ENCODE measurements at regions not wholly inside any gene's neighbourhood (a gene's known extent, or its start where the extent isn't known, plus 50 kb on each side); places are given as distances from the start of the nearest gene placed in this dataset.

DNA sequence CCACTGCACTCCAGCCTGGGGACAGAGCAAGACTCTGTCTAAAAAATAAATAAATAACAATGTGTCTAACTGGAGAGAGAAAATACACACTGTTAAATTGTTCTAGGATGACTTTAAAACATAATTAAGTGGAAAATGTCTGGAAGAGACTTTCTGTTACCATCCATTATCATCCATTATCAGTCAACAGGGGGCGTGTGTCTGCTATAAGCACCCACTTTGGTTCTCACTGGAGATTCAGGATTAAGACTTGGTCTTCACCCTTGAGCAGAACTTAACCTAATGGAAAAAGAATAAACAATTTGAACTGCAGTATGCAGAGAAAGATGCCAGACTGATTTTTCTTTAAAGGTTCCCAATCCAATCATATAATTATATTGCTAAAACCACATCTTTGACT lies 999.8 kb upstream of the GYPC start:
- TF ChIP-seq, protein P1, sequence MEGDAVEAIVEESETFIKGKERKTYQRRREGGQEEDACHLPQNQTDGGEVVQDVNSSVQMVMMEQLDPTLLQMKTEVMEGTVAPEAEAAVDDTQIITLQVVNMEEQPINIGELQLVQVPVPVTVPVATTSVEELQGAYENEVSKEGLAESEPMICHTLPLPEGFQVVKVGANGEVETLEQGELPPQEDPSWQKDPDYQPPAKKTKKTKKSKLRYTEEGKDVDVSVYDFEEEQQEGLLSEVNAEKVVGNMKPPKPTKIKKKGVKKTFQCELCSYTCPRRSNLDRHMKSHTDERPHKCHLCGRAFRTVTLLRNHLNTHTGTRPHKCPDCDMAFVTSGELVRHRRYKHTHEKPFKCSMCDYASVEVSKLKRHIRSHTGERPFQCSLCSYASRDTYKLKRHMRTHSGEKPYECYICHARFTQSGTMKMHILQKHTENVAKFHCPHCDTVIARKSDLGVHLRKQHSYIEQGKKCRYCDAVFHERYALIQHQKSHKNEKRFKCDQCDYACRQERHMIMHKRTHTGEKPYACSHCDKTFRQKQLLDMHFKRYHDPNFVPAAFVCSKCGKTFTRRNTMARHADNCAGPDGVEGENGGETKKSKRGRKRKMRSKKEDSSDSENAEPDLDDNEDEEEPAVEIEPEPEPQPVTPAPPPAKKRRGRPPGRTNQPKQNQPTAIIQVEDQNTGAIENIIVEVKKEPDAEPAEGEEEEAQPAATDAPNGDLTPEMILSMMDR (IDR thresholded peaks at IDR 0.05), result peak in 1 of 6 experiments; percentile 6
- TF ChIP-seq POLR2A (IDR thresholded peaks at IDR 0.05), result no peak
